IPS-11a (cell line): ENCODE measurements at regions not wholly inside any gene's neighbourhood (a gene's known extent, or its start where the extent isn't known, plus 50 kb on each side); places are given as distances from the start of the nearest gene placed in this dataset.
"Not testable (repeated sequence)": the region's sequence is repeated elsewhere in the genome, so short reads cannot be mapped to it uniquely, and the experiment has no call there.

Experiments used
- H3K4me3 ChIP-seq: one replicate; pipeline ENCODE4 v1.5.1; 2013; ENCODE audit warnings: low read depth, low read length, control low read depth

DNA sequence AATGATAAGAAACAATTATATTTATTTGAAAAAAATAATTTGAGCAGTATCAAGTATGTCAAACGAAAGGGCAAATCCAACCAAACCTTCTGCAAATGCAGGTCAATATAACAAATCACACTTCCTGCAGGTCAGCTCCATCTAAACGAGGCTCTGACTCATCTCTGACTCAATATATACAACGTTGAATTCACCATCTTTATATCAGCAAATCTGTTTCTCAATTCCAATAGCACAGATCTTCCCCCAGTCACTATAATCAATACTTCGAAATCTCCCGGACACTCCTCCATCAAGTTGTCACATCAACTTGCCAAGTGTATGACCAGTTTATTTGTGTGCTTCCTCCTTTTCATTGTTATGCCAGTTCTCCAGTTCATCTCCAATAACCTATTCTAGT is 388.9 kb downstream of the ZEB2 start:
- H3K4me3 ChIP-seq, result no peak overlapping the region

DNA sequence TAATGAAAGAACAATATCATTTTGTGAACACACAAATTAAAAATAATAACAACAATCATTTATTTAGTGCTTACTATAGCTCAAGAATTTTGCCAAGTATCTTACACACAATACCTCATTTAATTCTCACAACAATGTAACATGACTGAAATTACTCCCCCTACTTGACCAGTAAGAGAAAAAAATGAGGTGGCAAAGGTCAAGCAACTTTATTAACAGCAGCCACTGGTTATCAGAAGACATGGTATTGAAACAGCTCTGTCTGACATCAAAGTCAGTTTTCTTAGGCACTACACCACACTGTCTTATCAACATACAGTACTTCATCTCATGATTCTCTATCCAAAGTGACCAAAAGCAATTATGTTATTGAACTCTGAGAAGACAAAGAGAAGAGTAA is 389.4 kb downstream of the ZEB2 start:
- H3K4me3 ChIP-seq, result no peak overlapping the region

DNA sequence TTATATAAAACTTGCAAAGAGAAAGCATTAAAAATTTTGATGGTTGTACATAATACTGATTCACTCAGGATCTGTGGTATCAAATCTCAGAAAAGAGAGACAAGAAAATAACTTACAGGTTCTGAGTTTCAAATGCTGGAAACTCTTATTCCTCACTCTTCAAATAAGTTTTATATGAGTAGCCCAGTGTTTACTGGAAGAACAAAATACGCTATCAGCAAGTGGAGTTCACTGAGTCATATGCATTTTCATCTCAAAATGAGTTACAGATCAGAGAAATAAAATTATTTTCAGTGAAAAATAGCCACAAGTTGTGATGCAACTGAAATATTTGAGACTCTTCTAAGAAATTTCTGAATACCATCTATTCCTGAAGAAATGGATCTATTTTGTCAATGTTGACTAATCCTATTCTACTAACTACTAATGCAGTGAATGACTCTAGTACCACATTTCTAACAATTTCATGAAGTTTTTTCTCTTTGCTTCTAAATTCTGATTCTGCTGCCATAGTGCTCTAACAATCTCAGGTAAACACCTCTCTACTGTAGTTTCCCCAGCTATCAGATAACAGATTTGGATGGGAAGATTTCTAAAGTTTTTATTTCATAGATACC is 391.7 kb downstream of the ZEB2 start:
- H3K4me3 ChIP-seq, result no peak overlapping the region

DNA sequence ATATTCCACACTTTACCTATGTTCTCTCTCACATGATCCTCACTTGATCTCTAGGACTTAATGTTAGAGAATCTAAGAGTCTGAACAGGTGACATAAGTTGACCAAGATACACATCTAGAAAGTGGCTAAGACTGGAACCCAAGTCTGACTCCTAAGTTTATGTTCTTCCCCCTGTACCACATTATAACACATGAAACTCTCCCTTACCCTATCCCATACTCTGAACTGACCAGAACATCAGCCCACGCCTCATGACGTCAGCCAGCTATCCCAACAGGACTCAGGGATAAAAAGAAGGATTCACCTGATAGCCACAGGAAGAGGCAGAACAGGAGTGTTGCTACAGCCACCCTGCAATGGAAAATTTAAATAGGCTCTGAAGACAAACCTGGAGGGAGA is 392.2 kb downstream of the ZEB2 start:
- H3K4me3 ChIP-seq, result no peak overlapping the region

DNA sequence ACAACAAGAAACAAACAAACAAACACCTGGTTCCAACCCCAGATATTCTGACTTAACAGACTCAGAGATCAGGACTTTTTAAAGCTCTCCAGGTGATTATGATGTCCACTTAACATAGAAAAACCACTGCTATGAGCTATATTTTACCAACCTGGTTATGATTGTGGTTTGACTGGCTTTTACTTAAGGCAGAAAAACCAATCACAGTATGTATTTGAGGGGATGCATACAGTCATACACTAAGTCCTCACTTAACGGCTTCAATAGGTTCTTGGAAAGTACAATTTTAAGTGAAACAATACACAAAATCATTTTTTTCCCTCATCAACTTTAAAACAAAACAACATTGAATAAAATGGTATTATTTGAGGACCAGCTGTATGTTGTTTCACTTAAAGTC is 393.6 kb downstream of the ZEB2 start:
- H3K4me3 ChIP-seq, result no peak overlapping the region

DNA sequence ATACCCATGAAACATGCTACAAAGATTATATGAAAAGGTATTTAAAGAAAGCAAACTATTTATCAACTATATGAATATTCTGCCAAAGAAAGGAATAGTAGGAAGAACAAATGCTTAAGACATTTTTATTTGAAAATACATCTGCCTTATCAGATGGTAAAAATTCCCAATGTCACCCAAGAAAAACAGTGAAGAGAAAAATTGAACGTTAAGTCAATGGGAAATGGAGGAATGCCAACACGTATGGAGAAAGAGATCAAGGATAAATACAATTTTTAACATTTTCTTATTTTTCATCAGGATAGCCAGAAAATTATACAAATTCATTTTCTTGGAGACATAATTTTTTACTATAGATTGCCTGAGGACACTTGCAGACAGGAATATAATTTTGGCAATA is 394.2 kb downstream of the ZEB2 start:
- no peak overlapping the region for H3K4me3 ChIP-seq

DNA sequence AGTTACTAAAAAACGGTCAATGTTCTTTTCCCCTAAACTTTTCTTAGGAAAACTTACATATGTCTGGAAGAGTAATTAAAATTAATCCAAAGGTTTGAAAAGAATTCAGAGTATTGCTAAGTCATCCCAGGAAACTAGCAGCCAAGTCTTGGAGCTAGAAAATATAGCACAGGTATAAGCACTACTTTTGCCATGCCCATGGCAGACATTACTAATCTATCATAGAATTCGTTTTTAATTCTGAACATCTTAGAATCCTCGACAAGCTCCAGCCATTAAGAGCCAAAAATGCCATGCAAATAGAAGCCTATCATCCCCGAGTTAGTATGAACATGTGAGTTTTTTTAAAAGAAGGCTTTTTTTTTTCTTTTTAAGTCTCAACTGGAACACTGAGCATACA is 395.0 kb downstream of the ZEB2 start:
- H3K4me3 ChIP-seq, result no peak overlapping the region

DNA sequence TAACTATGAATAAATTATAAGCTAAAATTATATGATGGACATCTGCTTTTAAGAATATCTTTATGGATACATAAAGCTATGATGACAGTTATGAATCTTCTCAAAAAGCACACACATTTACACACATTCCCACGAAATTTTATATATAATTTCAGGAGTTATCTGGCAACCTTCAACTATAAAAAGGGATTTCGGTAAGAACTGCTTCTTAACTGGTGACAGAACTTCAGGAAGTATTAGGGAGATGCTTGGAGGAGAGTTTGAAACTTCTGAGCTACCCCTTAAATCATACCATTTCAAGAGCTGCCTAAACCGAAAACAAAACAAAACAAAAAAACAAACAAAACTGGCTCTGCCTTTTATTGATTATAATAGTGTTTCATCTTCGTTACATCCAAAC is 399.4 kb downstream of the ZEB2 start:
- H3K4me3 ChIP-seq, result no peak overlapping the region

DNA sequence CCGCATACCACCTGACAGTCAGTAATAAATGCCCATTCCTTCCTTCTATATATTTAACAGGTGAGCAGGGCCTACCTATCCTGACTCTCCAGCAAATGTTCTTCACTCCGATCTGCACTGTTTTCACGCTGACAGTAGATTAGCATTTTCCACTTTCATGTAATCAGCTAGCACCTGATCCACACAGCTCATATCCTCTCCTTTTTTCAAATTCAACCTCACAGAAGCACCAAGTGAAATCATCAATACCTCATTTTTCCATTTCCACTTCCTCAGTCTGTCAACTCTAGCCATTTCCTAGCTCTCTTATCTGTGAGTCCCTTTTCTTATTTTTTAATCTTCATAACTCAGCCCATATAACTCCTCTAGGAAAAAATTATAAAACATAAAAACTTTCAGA is 402.8 kb downstream of the ZEB2 start:
- no peak overlapping the region for H3K4me3 ChIP-seq

DNA sequence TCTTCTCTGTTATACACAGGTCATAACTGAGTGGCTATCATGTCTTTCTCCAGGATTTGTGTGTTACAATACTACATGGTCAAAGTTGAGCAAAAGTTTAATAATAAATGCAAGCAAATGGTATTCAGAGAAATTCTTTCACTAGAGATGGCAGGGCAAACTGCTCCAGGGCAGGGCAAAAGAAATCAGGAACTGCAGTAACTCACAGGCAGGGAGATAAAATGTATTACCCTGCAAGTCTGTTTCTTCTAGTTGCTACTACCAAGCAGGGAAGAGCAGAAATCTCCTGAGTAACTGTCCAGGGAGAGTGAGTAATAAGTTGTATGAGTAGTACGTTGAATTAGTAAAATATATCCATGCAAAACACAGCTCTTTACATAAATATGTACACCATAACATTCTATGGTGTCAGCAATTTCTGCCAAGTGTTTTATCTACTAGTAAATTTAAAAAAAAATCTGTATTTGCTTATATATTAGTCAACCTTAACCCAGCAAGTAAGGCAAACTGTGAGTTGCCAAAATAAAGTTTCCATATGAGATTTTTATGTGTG is 404.1 kb downstream of the ZEB2 start:
- H3K4me3 ChIP-seq, result no peak overlapping the region

DNA sequence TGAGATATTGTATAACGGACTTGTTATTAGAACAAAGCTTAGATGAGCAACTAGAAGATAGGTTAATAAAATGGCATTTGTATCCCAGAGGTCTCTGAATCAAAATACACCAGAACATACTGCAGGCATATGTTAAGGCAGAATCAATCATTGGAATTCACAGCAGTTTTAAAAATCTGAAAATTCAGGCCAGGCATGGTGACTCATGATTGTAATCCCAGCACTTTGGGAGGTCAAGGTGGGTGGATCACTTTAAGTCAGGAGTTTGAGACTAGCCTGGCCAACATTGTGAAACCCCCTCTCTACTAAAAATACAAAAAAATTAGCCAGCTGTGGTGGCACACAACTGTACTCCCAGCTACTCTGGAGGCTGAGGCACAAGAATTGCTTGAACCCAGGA is 405.2 kb downstream of the ZEB2 start:
- H3K4me3 ChIP-seq, result no peak overlapping the region

DNA sequence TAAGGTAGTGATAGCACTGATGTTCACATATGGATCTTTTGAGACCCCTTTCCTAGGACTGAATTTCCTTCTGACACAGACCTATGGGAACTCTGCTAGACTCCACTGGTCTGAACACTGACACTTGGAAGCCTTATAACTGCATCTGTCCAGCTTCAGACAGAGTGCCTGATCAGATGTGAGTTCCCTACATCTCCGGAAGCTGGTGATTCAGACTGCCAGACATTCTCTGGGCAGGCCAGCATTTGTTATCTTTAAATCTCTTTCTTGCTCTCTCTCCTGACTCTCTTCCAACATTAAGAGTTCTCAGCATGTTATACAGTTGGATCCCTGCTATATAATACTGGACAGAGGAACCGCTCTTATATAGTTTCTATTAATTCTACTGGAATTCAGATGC is 408.5 kb downstream of the ZEB2 start:
- no peak overlapping the region for H3K4me3 ChIP-seq

DNA sequence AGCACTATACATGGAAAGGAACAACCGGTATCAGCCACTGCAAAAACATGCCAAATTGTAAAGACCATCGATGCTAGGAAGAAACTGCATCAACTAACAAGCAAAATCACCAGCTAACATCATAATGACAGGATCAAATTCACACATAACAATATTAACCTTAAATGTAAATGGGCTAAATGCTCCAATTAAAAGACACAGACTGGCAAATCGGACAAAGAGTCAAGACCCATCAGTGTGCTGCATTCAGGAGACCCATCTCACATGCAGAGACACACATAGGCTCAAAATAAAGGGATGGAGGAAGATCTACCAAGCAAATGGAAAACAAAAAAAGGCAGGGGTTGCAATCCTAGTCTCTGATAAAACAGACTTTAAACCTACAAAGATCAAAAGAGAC is 413.8 kb downstream of the ZEB2 start:
- H3K4me3 ChIP-seq, result not testable (repeated sequence)

DNA sequence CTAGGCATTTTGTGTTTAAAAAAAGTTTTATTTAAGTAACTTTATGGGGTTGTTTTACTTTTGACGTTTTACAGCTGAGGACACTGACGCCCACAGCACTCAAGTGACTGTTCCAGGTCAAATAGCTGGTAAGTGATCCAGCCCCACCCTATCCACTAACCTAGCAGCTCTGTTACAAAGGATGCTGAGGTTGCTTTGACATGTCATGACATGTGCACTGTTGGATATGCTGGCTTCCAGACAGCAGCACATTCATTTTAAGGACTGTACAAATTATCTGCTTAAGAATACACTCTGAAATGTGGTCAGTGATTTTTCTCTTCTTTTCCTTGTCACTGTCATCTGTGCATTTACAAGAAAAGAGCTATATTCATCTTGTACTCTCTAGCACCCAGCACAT is 417.5 kb downstream of the ZEB2 start:
- no peak overlapping the region for H3K4me3 ChIP-seq

DNA sequence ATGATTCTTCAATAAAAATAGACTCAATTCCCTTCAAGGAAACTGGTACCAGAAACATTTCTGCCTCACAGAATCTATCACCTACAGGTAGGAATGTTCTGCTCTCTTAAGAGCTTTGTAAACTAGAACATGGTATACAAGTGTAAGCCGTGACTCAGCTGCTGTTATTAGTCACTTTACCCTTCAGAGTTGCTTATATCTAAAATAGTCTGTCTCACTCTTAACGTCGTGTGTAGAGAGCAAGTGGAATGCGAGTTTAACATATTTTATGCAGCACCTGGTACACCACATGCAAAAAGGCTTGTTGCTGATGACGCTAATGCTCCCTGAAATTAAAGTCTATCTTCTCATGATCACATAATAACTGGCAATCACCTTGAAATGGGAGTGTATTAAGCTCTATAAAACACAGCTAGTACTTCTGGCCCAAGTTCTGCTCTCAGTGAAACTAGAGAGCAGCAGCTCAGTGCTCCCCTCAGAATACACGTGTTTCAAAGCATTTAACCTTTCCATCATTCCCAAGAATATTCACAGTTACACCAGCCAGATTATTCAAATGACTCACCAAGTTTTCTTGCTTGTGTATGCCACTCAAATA is 420.0 kb downstream of the ZEB2 start:
- no peak overlapping the region for H3K4me3 ChIP-seq

DNA sequence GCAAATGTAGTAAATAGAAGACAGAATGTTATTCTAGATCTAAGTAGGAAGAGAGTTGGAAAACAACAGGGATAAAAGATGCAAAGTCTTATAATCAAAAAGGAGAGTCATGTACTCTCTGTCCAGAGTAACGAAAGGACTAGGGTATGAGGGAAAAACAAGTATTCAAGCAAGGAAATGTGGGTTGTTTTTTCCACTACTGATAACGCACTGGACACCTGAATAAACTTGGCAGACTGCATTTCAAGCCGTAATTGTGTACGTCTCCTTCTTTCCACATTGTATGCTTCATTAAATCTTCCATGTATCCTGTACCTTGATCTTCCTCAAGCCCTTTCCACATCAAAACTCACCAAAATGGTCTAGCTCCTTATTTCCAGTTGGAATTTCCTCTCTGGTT is 420.6 kb downstream of the ZEB2 start:
- no peak overlapping the region for H3K4me3 ChIP-seq

DNA sequence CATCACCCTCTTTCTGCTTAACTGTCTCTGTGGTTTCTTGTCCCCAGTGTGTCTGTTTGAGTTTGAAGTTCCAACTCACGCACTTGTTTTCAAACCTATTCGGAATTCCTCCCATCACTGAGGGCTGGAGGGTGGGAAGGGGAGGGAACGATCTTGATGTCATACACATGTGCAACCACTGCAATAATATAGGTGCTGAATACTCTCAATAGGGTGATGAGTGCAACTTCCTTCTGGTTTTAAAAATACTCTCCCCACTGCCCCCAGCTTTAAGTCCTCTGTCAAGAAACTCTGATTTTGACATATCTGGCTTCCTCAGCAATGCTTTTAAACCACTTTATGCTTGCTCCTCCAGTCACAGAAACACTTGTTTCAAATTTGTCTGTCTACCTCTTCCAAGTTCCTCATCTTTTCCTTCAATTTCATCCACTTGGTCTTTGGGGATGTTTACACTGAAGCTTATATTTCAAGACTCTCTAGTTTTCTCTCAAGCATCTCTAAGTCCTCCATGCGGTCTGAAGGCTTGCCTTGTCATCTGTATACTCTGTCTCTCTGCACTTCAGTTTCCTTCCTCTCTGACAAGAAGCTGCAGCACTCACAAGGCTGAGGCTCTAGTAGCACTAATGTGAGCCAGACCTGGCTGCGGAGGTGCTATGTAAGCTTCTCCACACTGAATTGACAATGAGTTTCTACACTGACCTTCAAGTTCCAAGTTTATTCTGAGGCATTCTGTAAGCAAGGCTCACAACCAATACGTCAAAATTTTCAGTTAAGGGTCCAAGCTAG is 422.3 kb downstream of the ZEB2 start:
- H3K4me3 ChIP-seq, result no peak overlapping the region

DNA sequence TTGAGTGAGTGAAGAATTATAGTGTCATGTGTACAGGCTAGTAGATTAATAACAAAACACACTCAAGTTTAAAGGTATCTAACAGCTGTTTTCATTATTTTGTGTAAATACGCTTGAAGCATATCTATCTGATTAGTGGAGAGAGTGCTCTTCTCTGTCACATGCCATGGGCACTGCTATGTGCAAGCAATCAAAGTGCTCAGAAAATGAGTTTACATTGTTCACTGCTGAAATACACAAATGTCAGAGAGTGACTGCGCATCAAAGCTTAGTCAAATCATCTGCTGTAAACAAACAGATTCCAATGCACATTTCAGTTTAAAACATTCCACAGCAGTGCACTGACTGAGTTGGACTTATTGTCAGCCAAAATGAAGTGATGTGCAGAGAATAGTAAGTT is 423.4 kb downstream of the ZEB2 start:
- no peak overlapping the region for H3K4me3 ChIP-seq

DNA sequence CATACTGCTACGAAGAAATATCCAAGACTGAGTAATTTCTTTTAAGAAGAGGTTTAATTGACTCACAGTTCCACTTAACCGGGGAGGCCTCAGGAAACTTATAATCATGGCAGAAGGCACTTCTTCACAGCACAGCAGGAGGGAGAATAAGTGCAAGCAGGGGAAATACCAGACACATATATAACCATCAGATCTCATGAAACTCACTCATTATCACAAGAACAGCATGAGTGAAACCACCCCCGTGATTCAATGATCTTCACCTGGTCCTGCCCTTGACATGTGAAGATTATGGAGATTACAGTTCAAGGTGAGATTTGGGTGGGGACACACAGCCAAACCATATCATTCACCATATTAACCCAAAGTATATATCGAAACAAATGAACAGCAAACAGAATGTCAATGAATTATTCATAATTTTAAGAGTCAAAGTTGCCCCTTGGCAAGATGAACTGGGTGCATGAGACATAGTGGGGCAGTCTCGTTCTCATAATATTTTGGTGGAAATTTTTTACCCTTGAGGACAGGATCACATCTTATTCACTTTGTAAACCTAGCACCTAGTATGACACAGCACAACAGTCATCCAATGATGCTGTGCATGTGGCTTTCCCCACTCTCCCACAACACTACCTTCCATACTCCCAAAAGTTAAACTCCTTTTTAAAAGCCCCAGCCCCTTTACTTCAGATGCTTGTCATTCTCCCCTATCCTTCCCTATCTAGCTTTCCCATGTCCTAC is 425.3 kb downstream of the ZEB2 start:
- H3K4me3 ChIP-seq, result no peak overlapping the region

DNA sequence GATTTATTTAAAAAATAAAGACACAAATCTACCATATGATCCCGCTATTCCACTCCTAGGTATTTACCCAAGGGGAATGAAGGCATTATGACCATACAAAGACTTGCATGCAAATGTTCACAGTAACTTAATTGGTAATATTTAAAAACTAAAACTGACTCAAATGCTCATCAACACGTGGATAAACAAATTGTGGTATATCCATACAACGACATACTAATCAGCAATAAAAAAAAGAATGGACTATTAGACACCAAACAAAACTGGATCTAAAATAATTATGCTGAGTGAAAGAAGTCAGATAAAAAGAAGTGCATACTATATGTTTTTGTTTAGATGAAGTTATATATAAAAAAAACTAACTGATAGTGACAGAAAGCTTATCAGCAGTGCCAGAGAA is 428.3 kb downstream of the ZEB2 start:
- no peak overlapping the region for H3K4me3 ChIP-seq

DNA sequence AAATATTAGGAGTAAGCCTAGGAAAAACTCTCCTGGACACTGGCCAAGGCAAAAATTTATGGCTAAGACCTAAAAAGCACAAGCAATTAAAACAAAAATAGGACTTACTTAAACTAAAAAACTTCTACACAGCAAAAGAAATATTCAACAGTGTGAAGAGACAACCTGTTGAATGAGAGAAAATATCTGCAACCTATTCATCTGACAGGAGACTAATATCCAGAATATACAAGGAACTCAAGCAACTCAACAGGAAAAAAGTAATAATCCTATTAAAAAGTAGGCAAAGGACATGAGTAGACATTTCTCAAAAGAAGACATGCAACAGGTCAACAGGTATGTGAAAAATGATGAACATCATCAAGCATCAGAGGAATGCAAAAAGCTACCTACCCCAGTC is 431.1 kb downstream of the ZEB2 start:
- H3K4me3 ChIP-seq, result no peak overlapping the region

DNA sequence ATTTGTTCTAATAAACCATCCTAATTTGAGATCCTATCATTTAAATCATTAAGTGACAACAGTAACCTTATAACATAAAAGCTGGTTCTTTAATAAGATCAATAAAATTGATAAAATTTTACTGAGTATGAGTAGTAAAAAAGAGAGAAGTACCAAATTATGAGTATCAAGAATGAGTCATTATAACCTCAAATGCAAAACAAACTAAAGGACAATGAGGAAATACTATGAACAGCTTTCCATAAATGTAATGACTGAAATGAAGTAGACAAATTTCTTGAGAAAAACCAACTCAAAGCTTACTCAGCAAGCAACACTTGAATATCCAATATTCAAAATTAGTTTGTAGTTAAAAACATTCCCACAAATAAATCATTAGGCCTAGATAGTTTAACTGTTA is 433.0 kb downstream of the ZEB2 start:
- H3K4me3 ChIP-seq, result no peak overlapping the region
